ENCODE measurements at regions not wholly inside any gene's neighbourhood (a gene's known extent, or its start where the extent isn't known, plus 50 kb on each side); places are given as distances from the start of the nearest gene placed in this dataset.
"Not testable (repeated sequence)": the region's sequence is repeated elsewhere in the genome, so short reads cannot be mapped to it uniquely, and the experiment has no call there.

DNA sequence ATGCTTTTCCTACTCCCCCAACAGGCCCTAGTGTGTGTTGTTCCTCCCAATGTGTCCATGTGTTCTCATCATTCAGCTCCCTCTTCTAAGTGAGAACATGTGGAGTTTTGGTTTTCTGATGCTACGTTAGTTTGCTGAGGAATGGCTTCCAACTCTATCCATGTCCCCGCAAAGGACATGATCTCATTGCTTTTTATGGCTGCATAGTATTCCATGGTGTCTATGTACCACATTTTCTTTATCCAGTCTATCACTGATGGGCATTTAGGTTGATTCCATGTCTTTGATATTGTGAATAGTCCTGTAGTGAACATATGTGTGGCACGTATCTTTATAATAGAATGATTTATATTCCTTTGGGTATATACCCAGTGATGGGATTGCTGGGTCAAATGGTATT is 72.5 kb upstream of the CCNY start:
- not testable (repeated sequence) for DNase-seq

DNA sequence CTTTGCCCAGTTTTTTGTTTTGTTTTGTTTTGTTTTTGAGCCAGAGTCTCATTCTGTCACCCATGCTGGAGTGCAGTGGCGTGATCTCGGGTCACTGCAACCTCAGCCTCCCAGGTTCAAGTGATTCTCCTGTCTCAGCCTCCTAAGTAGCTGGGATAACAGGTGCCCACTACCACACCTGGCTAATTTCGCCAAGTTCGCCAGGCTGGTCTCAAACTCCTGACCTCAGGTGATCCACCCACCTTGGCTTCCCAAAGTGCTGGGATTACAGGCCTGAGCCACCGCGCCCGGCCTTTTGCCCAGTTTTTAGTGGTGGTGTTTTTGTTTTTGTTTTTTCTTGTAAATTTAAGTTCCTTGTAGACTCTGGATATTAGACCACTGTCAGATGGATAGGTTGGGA is 71.7 kb upstream of the CCNY start:
- not testable (repeated sequence) for DNase-seq

DNA sequence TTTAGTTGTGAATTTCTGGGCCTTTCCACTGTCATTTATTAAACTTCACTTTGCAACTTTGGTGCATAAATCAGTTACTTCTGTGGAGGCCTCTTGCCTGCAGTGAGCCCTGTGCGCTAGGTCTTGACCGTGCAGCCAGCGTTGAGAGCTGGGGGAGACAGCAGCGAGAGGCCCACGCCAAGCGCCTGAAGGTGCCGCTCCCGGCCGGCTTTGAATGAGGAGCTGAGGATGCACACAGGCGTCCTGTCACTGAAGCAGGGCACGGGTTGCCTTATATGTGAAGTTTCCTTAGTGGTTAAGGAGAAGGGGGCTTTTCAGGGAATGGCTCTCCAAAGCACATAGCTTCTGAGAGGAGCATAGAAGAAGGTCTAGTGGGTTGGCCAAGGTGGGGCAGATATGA is 70.9 kb upstream of the CCNY start:
- no peak for DNase-seq

- DNase-seq, result no peak
Observed at GRCh38 chr10:35268323-35268722, 68.0 kb upstream of the CCNY start.

GRCh38 chr10:35268791-35269257 is 67.5 kb upstream of the CCNY start:
- DNase-seq, result no peak

GRCh38 chr10:35270100-35270499 is 66.2 kb upstream of the CCNY start:
- DNase-seq, result peak; percentile 6

DNA sequence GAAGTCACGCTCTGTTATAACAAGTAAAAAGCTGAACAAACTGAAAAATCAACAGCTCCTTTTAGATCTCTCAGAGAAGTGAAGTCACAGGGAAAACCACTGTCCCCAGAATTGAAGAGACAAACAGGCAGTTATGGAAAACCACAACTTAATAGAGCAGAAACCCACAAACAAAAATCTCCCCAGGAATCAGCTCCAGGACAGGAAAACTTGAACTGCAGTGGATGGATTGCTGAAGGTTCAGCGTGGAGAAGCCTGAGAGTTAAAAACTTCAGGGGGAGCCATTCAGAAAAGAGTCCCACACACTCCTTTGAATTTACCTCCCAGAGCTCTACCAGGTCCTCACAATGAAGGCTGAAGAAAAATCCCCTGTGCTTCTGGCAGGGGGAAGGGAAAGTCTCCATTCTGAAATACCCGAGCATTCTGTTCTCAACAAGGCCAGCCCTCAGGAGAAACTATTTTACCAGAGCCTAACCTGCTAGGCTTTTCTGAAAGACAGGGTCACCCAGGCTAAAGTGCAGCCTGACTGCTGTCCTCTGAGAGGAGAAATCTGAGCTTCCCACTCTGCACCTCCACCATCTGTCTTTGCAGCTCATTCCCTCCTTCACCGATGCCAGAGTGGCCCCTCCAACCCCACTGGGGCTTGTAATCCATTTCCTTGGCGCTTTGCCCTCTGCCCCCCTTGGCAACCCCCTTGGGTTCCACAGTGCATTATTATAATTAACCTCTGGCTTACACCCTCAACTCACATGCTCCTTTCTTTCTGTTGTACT is 65.0 kb upstream of the CCNY start:
- no peak for DNase-seq

- not testable (repeated sequence) for DNase-seq
Observed at GRCh38 chr10:35271859-35272165, 64.5 kb upstream of the CCNY start.

DNA sequence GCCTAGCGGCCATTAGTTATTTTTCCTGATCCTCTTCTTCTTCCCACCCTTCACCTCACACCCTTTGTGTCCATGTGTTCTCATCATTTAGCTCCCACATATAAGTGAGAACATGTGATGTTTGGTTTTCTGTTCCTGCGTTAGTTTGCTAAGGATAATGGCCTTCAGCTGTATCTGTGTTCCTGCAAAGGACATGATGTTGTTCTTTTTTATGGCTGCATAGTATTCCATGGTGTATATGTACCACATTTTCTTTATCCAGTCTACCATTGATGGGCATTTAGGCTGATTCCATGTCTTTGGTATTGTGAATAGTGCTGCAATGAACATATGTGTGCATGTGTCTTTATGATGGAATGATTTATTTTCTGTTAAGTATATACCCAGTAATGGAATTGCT is 63.9 kb upstream of the CCNY start:
- DNase-seq, result not testable (repeated sequence)

GRCh38 chr10:35273994-35274393 is 62.3 kb upstream of the CCNY start:
- DNase-seq, result not testable (repeated sequence)

DNA sequence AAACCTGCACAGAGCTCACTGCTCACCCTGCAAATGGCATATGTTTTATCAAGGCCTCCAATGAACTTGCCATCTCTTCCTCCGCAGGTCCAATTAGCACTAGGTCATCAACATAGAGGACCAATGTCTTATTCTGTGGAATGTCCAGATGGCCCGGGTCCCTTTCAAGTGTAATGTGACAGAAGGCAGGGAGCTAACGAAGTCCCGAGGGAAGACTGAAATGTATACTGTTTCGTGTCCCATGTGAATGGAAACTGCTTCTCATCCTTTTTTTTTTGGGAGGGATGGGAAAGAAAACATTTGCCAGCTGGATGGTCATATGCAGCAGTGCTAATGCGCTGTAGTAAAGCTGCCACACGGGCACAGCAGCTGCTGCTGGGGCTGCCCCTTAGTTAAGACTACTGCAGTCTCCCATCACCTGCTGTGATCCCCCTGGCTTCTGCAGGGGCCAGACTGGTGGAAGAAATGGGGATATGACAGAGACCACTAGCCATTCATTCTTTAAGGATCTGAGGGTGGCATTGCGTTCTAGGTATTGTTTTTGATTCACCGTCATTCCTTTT is 61.7 kb upstream of the CCNY start:
- DNase-seq, result no peak

GRCh38 chr10:35276889-35277288 is 59.4 kb upstream of the CCNY start:
- no peak for DNase-seq

DNA sequence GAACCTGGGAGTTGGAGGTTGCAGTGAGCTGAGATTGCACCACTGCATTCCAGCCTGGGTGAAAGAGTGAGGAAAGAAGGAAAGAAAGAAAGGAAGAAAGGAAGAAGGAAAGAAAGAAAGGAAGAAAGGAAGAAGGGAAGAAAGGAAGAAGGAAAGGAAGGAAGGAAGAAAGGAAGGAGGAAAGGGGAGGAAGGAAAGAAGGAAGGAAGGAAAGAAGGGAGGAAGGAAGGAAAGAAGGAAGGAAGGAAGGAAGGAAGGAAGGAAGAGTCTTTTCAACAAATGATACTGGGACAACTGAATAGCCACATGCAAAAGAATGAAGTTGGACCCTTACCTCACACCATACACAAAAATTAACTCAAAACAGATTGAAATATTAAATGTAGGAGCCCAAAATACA is 56.1 kb upstream of the CCNY start:
- not testable (repeated sequence) for DNase-seq
